GM21717 (cell line): ENCODE measurements at regions not wholly inside any gene's neighbourhood (a gene's known extent, or its start where the extent isn't known, plus 50 kb on each side); places are given as distances from the start of the nearest gene placed in this dataset.
"Not testable (repeated sequence)": the region's sequence is repeated elsewhere in the genome, so short reads cannot be mapped to it uniquely, and the experiment has no call there.

Experiments
- ATAC-seq: cut with Tn5 transposase; IDR thresholded peaks from one replicate; pipeline ENCODE4 v1.9.1; 2021; ENCODE audit warnings: mild to moderate bottlenecking, moderate library complexity; ENCODE audit not compliant: unreplicated experiment

DNA sequence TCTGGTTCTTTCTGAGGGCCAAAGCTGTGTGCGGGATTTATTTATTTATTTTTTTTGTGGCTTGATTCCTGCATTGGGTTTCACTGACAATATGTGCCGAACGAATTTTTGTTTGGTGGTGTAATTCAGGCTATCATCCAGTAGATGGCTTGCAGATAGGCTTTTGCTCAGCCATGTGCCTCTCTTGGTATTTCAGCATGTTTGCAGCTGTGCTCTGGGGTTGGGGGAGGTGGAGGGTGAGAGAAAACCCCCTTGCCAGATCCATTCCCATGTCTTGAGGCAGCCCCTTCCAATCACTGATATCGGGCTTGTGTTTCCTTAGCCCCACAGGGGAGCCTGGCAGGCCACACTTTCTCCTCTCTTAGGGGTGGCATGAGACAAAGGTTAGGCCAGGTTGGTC lies 302.4 kb downstream of the PTGER3 start:
- ATAC-seq = peak; percentile 47

DNA sequence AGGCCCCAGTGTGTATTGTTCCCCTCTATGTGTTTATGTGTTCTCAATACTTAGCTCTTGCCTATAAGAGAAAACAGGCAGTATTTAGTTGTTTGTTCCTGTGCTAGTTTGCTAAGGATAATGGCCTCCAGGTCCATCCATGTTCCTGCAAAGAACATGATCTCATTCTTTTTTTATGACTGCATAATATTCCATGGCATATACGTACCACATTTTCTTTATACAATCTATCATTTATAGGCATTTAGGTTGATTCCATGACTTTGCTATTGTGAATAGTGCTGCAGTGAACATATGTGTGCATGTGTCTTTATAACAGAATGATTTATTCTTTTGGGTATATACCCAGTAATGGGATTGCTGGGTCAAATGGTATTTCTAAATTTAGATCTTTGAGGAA lies 301.6 kb downstream of the PTGER3 start:
- ATAC-seq = not testable (repeated sequence)

DNA sequence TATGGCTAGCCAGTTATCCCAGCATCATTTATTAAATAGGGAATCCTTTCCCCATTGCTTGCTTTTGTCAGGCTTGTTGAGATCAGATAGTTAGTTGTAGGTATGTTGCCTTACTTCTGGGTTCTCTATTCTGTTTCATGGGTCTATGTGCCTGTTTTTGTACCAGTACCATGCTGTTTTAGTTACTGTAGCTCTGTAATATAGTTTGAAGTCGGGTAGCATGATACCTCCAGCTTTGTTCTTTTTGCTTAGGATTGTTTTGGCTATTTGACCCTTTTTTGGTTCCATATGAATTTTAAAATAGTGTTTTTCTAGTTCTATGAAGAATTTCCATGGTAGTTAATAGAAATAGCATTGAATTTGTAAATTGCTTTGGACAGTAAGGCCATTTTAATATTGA lies 300.5 kb downstream of the PTGER3 start:
- ATAC-seq = not testable (repeated sequence)

DNA sequence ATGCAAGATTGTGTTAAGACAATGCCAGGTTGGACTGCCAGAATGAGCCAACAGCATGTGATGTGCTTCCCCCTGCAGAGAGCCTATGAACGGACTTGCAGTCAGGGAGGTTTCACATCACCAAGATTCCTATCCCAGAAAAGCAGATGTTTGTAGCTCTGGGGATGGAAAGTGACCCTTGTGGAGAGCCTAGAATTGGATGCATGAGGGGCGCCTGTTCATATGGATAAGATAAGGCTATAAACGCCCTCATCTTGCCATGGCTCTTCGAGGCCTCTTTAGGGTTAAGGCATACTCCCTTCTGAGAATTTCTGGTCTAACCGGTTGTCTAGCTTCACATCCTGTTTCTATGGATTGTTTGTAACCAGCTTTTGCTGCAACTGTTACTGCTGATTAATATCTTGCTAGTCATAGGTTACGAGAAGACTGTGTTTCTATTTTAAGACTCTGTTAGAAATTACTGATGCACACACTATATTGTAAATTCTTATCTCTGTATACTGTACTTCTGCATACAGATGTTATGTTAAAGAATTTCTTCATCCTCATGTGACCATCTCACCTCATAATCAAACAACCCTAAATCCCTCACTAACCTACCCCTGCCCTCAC lies 295.8 kb downstream of the PTGER3 start:
- not testable (repeated sequence) for ATAC-seq

DNA sequence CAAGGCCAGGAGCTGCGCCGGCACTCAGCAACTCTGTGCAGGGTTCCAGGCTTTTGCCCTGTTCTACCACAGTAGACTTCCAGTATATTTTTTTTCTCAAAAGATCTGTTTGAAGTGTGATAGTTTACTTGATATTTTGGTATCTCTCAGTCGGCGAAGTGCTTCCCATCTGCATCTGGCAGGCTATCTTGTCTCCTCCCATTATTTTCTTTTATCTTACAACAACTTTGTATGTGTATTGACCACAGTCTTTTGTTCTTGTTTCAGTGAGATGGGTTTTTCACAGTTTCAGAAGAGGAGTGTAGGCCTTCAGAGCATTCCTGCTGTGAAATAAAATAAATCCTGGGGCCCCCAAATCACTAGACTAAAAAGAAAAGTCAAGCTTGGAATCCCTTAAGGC lies 292.9 kb downstream of the PTGER3 start:
- no peak for ATAC-seq

DNA sequence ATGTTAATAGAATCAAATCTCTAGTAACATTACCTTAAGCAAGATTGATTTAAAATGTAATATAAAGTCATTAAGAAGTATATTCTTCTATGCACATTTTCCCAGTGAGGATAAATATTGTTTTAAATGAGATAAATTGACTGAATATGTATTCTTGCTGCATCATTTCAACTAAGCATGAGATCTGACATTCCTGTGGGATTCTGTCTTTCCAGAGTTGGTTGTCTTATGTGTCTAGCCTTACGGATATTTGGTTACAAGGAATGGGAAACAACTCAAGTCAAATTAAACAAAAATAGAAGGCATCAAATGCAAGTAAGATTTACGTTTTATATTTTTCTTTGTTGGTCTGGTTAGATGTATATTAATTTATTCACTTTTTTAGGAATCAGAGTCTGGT lies 287.5 kb downstream of the PTGER3 start:
- ATAC-seq = no peak

DNA sequence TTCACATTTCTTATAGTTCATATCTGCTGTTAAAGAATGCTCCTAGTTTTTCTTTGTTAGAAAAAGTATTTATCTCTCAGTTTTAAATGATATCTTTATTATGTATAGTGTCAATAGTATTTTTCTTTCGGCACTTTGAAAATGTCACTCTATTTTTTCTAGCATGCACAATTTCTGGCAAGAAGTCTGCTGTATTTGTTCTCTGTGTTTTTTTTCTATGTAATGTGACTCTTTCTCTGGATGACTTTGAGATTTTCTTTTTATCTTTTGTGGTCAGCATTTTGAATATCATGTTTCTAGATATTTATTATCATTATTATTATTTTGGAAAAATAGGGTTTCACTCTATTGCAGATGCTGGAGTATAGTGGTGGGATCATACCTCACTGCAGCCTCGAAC lies 285.2 kb downstream of the PTGER3 start:
- no peak for ATAC-seq

DNA sequence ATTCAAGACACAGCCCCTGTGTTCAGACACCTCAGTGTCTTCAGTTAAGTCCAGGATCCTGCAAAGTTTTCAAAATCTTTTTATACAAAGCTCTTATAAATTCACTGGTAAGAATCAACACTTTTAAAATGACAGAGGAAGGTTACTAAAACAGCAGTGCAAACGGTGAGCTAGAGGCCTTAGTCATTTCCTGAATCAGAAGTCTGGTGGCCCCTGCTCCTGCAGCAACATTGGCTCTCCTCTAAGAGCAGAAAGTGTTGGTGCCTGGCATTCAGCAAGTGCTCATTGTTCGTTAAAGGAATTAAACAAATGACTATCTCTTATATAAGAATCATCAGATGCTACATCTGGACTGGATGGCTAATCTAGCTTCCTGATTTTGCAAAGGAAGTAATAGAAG lies 282.9 kb downstream of the PTGER3 start:
- no peak for ATAC-seq

DNA sequence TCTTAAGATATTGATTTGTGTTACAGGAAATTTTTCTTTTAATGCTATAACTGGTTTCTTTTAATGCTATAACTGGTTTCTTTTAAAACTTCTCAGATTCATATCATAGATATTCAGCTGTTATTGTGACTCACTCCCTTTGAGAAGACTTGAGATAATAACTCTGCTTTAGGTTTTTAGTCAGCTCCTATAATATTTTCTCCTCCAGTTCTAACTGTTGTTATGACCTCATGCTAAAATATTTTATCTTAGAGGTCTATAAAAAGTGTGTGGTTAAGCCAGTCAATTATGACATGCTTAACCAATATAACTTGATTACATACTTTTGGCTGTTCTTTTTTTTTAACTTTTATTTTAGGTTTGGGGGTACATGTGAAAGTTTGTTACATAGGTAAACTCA lies 280.2 kb downstream of the PTGER3 start:
- ATAC-seq = no peak

DNA sequence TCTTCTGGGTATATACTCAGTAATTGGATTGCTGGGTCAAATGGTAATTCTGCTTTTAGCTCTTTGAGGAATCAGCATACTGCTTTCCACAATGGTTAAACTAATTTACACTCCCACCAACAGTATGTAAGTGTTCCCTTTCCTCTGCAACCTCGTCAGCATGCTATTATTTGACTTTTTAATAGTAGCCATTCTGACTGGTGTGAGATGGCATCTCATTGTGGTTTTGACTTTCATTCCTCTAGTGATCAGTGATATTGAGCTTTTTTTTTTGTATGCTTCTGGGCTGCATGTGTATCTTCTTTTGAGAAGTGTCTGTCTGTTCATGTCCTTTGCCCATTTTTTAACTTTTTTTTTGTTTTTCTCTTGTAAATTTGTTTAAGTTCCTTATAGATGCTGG lies 279.4 kb downstream of the PTGER3 start:
- no peak for ATAC-seq

DNA sequence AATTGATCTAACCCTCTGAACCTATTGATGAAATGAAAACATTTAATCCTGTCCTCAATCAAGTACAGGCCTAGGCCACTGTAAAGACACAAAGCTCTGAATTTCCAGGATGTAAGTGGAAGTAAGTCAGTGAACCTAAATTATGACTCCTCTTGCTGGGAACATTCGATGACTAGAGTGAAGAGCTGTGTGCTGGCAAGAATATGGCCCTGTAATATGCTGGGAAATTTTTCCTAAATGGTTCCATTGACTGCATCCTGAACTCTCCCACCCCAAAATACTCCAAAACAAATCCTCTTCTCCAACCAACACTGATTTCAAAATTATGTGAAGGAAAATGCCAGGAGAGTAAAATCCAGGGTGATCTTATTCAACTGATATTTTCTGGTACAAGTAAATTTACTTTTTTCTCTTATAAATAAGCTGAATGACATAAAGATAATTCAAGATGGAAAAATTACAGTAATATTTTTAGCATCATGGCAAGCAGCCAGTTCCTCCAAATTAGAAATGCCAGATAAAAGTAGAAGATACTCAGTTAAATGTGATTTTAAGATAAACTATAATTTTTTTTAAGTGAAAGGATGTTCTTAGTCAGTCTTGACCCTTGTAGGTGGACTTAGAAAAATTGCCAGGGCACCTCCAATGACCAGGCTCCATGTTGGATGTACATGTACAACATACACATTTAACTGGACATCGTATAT lies 269.4 kb downstream of the PTGER3 start:
- no peak for ATAC-seq

DNA sequence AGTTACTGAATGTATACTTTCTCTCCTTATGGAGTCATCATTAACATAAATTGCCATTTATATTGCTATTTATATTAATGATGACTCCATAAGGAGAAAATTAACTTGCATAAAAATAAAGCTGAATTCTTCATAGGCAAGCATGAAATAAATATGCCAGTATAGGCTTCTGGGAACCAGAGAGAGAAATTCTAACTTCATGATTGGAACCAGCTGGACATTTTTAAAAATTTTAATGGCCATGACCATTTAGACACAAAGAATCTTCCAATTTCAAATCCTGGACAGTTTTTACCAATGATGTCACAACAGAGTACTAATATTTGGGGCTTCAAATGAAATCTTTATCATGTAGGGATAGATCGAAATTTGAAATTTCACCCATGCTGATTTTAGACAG lies 268.7 kb downstream of the PTGER3 start:
- no peak for ATAC-seq

DNA sequence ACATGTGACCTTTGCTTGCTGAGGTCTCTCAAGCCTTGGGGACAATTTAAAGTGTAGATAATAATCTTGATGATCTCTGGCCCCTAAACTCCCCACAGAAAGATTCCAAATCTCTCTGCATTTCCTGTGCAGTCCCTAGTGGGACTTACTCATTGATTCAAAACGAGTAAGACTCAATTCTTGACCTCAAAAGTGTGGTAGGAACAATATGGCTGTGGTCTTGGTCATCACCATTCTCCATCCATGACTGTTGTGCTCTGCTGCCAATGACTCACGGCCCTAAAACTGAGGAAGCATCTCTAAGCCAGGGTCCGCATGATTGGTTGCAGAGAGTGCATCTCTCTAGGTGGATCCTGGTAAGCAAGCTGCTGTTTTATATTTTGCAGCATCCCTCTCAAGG lies 268.0 kb downstream of the PTGER3 start:
- no peak for ATAC-seq

DNA sequence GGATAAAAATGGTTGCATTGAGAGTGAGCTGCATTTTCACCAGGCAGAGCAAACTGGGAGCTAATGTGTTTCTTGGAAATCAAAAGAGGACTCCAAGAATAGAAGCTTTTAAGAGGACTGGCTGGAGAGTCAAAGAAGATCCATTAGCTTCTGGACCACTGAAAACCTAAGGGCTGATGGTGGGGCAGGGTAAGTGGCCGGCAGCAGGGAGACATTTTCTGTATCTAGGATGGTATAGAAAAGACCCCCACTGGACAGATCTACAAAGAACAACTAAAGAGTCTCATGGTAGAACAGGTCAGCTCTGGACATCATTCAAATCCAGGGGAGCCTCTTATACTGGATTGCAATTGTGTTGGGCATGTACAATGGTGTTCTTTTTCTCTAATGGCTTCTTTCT lies 262.3 kb downstream of the PTGER3 start:
- ATAC-seq = no peak

DNA sequence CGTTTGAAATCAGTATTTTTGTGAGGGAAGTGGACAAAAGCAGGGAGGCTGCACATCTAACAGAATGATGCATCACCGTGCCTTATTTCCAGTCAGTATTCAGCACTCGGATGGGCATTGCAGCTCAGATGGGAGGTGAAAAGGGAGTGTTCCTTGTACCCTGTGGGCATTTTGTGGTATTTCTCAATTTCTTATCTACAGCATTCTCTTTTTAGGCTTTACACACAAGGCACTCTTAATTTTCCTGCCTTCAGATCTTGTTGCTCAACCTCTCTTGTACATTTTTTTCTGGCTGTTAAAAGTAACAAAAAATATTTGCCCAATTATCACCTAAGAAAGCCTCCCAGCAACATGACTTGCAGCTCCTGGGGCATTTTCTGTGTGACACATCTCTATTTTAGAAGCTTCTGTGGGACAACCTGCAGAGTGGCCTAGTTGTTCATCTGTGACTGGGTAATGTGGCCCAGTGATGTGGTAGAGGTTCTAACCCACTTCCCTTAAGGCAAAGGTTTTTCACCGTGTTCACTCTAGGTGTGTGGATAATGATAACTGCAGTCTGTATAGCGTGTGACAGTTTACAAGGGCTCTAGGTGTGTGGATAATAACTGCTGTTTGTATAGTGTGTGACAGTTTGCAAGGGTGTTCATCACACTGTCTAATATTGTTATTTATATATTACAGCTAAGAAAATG lies 257.2 kb downstream of the PTGER3 start:
- ATAC-seq = no peak

DNA sequence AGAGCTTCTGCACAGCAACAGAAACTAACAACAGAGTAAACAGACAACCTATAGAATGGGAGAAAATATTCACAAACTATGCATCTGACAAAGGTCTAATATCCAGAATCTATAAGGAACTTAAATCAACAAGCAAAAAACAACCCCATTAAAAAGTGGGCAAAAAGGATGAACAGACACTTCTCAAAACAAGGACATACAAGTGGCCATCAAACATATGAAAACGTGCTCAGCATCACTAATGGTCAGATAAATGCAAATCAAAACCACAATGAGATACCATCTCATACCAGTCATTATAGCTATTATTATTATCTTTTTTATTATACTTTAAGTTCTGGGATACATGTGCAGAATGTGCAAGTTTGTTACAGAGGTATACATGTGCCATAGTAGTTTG lies 252.6 kb downstream of the PTGER3 start:
- ATAC-seq = not testable (repeated sequence)

DNA sequence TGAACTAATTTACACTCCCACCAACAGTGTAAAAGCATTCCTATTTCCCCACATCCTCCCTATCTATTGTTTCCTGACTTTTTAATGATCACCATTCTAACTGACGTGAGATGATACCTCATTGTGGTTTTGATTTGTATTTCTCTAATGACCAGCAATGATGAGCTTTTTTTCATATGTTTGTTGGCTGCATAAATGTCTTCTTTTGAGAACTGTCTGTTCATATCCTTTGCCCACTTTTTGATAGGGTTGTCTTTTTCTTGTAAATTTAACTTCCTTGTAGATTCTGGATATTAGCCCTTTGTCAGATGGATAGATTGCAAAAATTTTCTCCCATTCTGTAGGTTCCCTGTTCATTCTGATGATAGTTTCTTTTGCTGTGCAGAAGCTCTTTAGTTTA lies 251.3 kb downstream of the PTGER3 start:
- not testable (repeated sequence) for ATAC-seq

DNA sequence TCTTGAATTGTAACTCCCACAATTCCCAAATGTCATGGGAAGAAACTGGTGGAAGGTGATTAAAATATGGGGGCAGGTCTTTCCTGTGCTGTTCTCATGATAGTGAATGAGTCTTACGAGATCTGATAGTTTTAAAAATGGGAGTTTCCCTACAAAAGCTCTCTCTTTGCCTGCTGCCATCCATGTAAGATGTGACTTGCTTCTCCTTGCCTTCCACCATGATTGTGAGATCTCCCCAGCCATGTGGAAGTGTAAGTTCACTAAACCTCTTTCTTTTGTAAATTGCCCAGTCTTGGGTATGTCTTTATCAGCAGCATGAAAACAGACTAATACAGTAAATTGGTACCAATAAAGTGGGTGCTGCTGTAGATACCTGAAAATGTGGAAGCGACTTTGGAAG lies 245.0 kb downstream of the PTGER3 start:
- ATAC-seq = not testable (repeated sequence)

DNA sequence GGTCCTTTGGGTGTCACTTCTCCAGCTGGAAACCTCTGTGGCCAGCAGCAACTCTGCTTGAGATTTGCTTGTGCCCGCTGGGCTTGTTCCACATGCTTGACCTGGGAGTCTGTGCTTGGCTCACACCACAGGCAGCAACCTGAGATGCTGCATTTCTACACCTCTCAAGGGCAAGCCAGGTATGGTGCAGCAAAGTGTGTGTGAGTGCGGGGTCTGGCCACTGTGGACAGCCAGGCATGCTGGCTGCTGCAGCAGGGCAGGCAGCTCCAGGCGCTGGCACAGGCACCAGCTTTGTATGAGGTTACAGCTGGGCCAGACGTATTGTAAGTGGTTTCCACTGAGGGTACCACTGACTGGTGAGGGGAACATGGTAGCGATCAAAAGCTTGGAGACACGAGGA lies 242.0 kb downstream of the PTGER3 start:
- no peak for ATAC-seq

DNA sequence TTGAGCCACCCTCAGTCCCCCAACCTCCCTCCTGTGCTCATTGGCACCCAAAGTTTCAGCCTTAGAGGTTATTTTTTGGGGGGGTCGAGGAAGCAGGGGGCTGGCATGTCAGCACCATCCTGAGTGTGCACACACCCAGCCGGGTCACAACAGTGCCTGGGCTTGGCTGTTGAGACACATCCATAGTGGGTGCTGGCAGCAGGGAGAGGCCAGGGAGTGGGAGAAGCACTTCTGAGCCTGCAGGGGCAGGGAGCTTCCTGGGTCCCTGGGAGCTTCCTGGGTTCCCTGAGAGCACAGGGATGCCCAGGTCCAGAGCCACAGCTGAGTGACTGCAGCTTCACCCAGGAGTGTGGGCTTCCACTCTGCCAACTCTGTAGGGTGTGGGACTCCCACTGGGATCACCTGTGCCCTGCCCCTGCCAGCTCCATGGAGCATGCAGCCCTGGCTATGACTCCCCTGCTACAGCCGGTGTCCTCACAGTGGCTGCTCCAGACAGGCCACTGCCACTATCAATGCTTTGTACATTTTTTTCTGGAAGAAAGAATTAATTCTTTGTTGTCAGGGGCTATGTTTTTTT lies 240.4 kb downstream of the PTGER3 start:
- no peak for ATAC-seq

DNA sequence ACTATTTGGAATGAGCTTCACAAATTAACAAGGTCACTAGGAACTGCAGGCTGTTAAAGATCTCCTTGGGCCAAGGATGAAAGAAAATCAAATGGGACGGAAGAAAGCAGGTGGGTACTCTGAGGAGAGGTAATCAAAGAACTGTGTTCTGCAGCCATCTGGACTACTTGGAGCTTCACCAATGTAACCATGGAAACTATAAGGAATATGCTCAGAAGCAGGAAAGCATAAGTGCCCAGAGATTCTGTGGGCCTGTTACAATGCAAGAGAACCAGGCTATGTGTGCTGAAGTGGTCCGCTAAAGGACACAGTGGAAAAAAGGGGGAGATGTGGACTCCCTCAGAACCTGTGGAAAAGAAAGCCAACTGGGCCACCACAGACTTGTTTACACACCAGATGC lies 238.5 kb downstream of the PTGER3 start:
- ATAC-seq = no peak

DNA sequence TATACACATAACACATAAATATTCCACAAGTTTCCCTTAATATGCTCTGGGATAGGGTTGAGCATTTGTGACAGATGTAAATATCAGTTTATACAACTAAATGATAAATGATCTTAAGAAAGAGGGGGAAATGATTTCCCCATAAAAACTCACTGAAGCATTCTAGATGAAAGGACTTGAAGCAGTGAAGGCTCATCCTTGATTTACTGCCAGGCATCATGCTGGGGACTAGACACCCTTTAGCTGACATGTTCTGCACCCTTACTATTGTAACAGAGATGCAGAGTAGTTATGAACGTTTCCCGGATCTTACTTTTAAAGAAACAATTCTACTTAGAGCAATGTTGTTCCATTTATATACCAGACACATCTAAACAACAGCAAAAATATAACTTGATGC lies 235.8 kb downstream of the PTGER3 start:
- ATAC-seq = no peak
